B cell (primary cell): ENCODE measurements at regions not wholly inside any gene's neighbourhood (a gene's known extent, or its start where the extent isn't known, plus 50 kb on each side); places are given as distances from the start of the nearest gene placed in this dataset.

ENCODE experiments used
- EZH2 ChIP-seq: IDR thresholded peaks from 2 replicates; pipeline ENCODE4 v1.6.1; 2012; ENCODE audit warnings: borderline replicate concordance, low read depth, mild to moderate bottlenecking, moderate library complexity, low read length; ENCODE audit not compliant: insufficient read depth, poor library complexity, severe bottlenecking
- TF ChIP-seq, protein P1 (sequence below): fragments of 200-600 bp; IDR thresholded peaks from one replicate; pipeline ENCODE4 v1.8.0; 2022; ENCODE audit warnings: antibody characterized with exemption, mild to moderate bottlenecking

DNA sequence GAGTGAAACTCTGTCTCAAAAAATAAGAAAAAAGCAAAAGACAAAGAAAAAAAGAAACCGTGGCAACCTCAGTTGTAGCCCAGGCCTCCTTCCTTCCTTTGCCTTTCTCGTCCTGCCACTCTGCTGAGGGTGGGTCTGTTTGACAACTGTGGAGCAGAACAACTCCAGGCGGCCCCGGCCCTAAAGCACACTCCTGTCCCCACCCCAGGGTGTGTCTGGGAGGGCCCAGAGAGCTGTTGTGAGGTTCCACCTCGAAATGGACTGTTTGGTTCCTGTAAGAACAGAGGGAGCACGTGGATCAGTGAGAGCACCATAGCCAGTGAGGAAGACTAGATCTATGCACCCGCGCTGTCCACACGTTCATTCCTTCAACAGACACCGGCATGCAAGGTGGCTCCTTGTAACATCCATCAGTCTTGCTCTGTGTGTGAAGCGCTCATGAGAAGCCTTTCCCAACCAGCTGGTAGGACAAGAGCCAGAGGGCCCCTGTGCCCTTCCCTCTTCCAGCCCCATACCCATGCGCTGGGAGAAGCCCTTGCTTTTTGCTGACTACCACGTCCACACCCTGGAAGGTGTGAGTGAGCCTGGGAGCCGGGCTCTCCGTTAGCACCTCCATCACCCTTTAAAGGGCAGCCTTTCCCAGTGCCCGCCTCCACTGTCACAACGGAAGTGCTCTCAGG lies 61.6 kb downstream of the SOWAHC start:
- TF ChIP-seq, protein P1, sequence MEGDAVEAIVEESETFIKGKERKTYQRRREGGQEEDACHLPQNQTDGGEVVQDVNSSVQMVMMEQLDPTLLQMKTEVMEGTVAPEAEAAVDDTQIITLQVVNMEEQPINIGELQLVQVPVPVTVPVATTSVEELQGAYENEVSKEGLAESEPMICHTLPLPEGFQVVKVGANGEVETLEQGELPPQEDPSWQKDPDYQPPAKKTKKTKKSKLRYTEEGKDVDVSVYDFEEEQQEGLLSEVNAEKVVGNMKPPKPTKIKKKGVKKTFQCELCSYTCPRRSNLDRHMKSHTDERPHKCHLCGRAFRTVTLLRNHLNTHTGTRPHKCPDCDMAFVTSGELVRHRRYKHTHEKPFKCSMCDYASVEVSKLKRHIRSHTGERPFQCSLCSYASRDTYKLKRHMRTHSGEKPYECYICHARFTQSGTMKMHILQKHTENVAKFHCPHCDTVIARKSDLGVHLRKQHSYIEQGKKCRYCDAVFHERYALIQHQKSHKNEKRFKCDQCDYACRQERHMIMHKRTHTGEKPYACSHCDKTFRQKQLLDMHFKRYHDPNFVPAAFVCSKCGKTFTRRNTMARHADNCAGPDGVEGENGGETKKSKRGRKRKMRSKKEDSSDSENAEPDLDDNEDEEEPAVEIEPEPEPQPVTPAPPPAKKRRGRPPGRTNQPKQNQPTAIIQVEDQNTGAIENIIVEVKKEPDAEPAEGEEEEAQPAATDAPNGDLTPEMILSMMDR, result no peak
- TF ChIP-seq EZH2, result no peak
